HEK293 (cell line): ENCODE measurements at regions not wholly inside any gene's neighbourhood (a gene's known extent, or its start where the extent isn't known, plus 50 kb on each side); places are given as distances from the start of the nearest gene placed in this dataset.

Experiments
- SALL2 ChIP-seq: fragments of 450-650 bp; formaldehyde crosslinking; IDR thresholded peaks from 2 replicates; pipeline ENCODE4 v1.5.0; 2017; ENCODE audit warnings: missing biosample characterization, mild to moderate bottlenecking, missing genetic modification characterization, borderline replicate concordance
- ZBTB7A ChIP-seq: fragments of 450-650 bp; formaldehyde crosslinking; IDR thresholded peaks from 2 replicates; pipeline ENCODE4 v1.5.1; 2016; ENCODE audit warnings: low read depth, missing biosample characterization, missing genetic modification characterization
- ZNF138 ChIP-seq: fragments of 450-650 bp; formaldehyde crosslinking; IDR thresholded peaks from 2 replicates; pipeline ENCODE4 v1.5.1; 2016; ENCODE audit warnings: missing biosample characterization, missing genetic modification characterization, borderline replicate concordance
- ZNF155 ChIP-seq: fragments of 450-650 bp; formaldehyde crosslinking; IDR thresholded peaks from 2 replicates; pipeline ENCODE4 v1.5.1; 2016; ENCODE audit warnings: missing biosample characterization, missing genetic modification characterization
- ZNF175 ChIP-seq: fragments of 450-650 bp; formaldehyde crosslinking; IDR thresholded peaks from 2 replicates; pipeline ENCODE4 v1.5.1; 2016; ENCODE audit warnings: missing biosample characterization, missing genetic modification characterization
- ZNF596 ChIP-seq: fragments of 450-650 bp; IDR thresholded peaks from 2 replicates; pipeline ENCODE4 v1.5.0; 2018; ENCODE audit warnings: missing biosample characterization, mild to moderate bottlenecking, missing genetic modification characterization, moderate library complexity
- ZNF776 ChIP-seq: fragments of 450-650 bp; formaldehyde crosslinking; IDR thresholded peaks from 2 replicates; pipeline ENCODE4 v1.5.0; 2017; ENCODE audit warnings: missing biosample characterization, missing genetic modification characterization, borderline replicate concordance
- ZNF837 ChIP-seq: fragments of 450-650 bp; formaldehyde crosslinking; IDR thresholded peaks from 2 replicates; pipeline ENCODE4 v1.5.1; 2016; ENCODE audit warnings: missing biosample characterization, missing genetic modification characterization
- TF ChIP-seq, protein P1 (sequence below): fragments of 450-650 bp; formaldehyde crosslinking; IDR thresholded peaks from 2 replicates; pipeline ENCODE4 v1.5.1; 2016; ENCODE audit warnings: missing biosample characterization, missing genetic modification characterization, low read depth
- TF ChIP-seq, protein P2 (sequence below): fragments of 450-650 bp; formaldehyde crosslinking; IDR thresholded peaks from 2 replicates; pipeline ENCODE4 v1.5.1; 2016; ENCODE audit warnings: missing biosample characterization, missing genetic modification characterization
- TF ChIP-seq, protein P3 (sequence below): fragments of 450-650 bp; formaldehyde crosslinking; IDR thresholded peaks from 2 replicates; pipeline ENCODE4 v1.5.1; 2017; ENCODE audit warnings: missing biosample characterization, missing genetic modification characterization
- TF ChIP-seq, protein P4 (sequence below): fragments of 450-650 bp; formaldehyde crosslinking; IDR thresholded peaks from 2 replicates; pipeline ENCODE4 v1.5.1; 2016; ENCODE audit warnings: missing biosample characterization, missing genetic modification characterization
- TF ChIP-seq, protein P5 (sequence below): fragments of 450-650 bp; formaldehyde crosslinking; optimal IDR thresholded peaks from 2 replicates; pipeline ENCODE3; 2016; ENCODE audit warnings: missing biosample characterization, mild to moderate bottlenecking, missing genetic modification characterization

DNA sequence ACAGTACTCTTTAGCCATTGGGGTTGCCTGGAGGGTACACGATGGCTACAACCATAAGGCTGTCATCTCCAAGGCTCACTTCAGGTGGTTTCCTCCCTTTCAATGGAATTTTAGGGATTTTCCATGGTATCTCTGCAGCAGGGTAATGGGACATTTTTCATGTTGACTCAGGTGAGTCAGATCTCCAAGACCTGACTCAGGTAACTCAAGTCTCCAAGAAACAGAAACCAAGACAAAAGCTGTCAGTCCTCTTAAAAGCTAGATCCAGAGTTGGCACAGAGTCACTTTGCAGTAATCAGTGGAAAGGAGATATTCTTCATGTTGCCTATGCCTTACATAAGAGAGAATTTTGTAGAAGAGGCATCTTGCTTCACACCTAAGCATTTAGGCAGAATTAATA lies 375.8 kb upstream of the ARPP21 start:
- TF ChIP-seq, protein P1, sequence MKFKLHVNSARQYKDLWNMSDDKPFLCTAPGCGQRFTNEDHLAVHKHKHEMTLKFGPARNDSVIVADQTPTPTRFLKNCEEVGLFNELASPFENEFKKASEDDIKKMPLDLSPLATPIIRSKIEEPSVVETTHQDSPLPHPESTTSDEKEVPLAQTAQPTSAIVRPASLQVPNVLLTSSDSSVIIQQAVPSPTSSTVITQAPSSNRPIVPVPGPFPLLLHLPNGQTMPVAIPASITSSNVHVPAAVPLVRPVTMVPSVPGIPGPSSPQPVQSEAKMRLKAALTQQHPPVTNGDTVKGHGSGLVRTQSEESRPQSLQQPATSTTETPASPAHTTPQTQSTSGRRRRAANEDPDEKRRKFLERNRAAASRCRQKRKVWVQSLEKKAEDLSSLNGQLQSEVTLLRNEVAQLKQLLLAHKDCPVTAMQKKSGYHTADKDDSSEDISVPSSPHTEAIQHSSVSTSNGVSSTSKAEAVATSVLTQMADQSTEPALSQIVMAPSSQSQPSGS: no peak
- no peak for TF ChIP-seq SALL2 (tag by site-specific recombination)
- TF ChIP-seq, protein P2, sequence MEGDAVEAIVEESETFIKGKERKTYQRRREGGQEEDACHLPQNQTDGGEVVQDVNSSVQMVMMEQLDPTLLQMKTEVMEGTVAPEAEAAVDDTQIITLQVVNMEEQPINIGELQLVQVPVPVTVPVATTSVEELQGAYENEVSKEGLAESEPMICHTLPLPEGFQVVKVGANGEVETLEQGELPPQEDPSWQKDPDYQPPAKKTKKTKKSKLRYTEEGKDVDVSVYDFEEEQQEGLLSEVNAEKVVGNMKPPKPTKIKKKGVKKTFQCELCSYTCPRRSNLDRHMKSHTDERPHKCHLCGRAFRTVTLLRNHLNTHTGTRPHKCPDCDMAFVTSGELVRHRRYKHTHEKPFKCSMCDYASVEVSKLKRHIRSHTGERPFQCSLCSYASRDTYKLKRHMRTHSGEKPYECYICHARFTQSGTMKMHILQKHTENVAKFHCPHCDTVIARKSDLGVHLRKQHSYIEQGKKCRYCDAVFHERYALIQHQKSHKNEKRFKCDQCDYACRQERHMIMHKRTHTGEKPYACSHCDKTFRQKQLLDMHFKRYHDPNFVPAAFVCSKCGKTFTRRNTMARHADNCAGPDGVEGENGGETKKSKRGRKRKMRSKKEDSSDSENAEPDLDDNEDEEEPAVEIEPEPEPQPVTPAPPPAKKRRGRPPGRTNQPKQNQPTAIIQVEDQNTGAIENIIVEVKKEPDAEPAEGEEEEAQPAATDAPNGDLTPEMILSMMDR (tag by site-specific recombination): no peak
- TF ChIP-seq, protein P3, sequence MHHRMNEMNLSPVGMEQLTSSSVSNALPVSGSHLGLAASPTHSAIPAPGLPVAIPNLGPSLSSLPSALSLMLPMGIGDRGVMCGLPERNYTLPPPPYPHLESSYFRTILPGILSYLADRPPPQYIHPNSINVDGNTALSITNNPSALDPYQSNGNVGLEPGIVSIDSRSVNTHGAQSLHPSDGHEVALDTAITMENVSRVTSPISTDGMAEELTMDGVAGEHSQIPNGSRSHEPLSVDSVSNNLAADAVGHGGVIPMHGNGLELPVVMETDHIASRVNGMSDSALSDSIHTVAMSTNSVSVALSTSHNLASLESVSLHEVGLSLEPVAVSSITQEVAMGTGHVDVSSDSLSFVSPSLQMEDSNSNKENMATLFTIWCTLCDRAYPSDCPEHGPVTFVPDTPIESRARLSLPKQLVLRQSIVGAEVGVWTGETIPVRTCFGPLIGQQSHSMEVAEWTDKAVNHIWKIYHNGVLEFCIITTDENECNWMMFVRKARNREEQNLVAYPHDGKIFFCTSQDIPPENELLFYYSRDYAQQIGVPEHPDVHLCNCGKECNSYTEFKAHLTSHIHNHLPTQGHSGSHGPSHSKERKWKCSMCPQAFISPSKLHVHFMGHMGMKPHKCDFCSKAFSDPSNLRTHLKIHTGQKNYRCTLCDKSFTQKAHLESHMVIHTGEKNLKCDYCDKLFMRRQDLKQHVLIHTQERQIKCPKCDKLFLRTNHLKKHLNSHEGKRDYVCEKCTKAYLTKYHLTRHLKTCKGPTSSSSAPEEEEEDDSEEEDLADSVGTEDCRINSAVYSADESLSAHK: no peak
- no peak for TF ChIP-seq ZBTB7A (tag by site-specific recombination)
- TF ChIP-seq, protein P4, sequence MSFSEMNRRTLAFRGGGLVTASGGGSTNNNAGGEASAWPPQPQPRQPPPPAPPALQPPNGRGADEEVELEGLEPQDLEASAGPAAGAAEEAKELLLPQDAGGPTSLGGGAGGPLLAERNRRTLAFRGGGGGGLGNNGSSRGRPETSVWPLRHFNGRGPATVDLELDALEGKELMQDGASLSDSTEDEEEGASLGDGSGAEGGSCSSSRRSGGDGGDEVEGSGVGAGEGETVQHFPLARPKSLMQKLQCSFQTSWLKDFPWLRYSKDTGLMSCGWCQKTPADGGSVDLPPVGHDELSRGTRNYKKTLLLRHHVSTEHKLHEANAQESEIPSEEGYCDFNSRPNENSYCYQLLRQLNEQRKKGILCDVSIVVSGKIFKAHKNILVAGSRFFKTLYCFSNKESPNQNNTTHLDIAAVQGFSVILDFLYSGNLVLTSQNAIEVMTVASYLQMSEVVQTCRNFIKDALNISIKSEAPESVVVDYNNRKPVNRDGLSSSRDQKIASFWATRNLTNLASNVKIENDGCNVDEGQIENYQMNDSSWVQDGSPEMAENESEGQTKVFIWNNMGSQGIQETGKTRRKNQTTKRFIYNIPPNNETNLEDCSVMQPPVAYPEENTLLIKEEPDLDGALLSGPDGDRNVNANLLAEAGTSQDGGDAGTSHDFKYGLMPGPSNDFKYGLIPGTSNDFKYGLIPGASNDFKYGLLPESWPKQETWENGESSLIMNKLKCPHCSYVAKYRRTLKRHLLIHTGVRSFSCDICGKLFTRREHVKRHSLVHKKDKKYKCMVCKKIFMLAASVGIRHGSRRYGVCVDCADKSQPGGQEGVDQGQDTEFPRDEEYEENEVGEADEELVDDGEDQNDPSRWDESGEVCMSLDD (tag by site-specific recombination): no peak
- no peak for TF ChIP-seq ZNF776 (tag by site-specific recombination)
- TF ChIP-seq ZNF837 (tag by site-specific recombination): no peak
- no peak for TF ChIP-seq ZNF175 (tag by site-specific recombination)
- TF ChIP-seq, protein P5, sequence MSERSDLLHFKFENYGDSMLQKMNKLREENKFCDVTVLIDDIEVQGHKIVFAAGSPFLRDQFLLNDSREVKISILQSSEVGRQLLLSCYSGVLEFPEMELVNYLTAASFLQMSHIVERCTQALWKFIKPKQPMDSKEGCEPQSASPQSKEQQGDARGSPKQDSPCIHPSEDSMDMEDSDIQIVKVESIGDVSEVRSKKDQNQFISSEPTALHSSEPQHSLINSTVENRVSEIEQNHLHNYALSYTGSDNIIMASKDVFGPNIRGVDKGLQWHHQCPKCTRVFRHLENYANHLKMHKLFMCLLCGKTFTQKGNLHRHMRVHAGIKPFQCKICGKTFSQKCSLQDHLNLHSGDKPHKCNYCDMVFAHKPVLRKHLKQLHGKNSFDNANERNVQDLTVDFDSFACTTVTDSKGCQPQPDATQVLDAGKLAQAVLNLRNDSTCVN (tag by site-specific recombination): no peak
- TF ChIP-seq ZNF596 (tag by site-specific recombination): no peak
- no peak for TF ChIP-seq ZNF155 (tag by site-specific recombination)
- TF ChIP-seq ZNF138 (tag by site-specific recombination): no peak
